Activated naive CD4-positive, alpha-beta T cell treated with anti-CD3 and anti-CD28 coated beads for 36 hours (primary cell): ENCODE measurements at regions not wholly inside any gene's neighbourhood (a gene's known extent, or its start where the extent isn't known, plus 50 kb on each side); places are given as distances from the start of the nearest gene placed in this dataset.
"Not testable (repeated sequence)": the region's sequence is repeated elsewhere in the genome, so short reads cannot be mapped to it uniquely, and the experiment has no call there.

Experiments used
- CTCF ChIA-PET: fragments of 350-600 bp; sonication (Branson Sonifier 250); formaldehyde crosslinking; loops from one replicate; lab custom pipeline; 2021; ENCODE audit warnings: antibody characterized with exemption; lab: Charles Lee
- DNase-seq: peaks from one replicate; pipeline ENCODE4 v3.0.0-alpha.2; 2020
- H3K27ac Mint-ChIP-seq: one replicate; pipeline ENCODE4 v1.8.0; 2021; ENCODE audit warnings: mild to moderate bottlenecking, mixed read lengths
- H3K27me3 Mint-ChIP-seq: one replicate; pipeline ENCODE4 v1.8.0; 2021; ENCODE audit warnings: low read depth, mixed read lengths
- H3K36me3 Mint-ChIP-seq: one replicate; pipeline ENCODE4 v1.8.0; 2021; ENCODE audit warnings: low read depth, mixed read lengths
- H3K4me1 Mint-ChIP-seq: one replicate; pipeline ENCODE4 v1.8.0; 2021; ENCODE audit warnings: low read depth, mixed read lengths
- H3K4me3 Mint-ChIP-seq: one replicate; pipeline ENCODE4 v1.8.0; 2021; ENCODE audit warnings: mild to moderate bottlenecking, moderate library complexity, mixed read lengths
- H3K9me3 Mint-ChIP-seq: one replicate; pipeline ENCODE4 v1.8.0; 2021; ENCODE audit warnings: mixed read lengths
- intact Hi-C: fragments of 100-400 bp; cut with micrococcal nuclease; formaldehyde crosslinking; loops from one replicate; pipeline ENCODE4 v1.15.1; 2023

DNA sequence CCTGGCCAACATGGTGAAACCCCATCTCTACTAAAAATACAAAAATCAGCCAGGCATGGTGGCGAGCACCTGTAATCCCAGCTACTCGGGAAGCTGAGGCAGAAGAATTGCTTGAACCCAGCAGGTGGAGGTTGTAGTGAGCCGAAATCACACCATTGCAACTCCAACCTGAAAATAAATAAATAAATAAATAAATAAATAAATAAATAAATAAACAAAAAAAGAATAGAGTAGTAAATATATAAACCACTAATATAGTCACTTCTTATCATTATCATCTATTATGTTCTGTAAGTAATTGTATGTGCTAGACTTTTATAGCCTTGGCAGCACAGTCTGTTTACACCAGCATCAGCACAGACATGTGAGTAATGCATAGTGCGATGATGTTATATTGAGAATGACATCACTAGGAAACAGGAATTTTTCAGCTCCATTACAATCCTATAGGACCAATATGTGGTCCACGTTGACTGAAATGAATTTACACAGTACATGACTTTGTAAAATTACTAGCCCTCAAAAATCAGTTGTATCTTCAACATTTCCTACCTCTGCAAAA is 385.4 kb upstream of the ANKRD30A start:
- Mint-ChIP-seq H3K4me3 (no peak overlapping the region), H3K4me1 (no peaks in the 10 kb centered on the region), H3K36me3 (no peaks in the 10 kb centered on the region), H3K27ac (no peak overlapping the region), H3K27me3 (no peaks in the 10 kb centered on the region), H3K9me3 (peaks cover 1% of the 10 kb centered on the region)
- DNase-seq, result no peak
- CTCF ChIA-PET, result no interaction called here
- intact Hi-C loops, result no loop called here

- DNase-seq, result no peak
- Mint-ChIP-seq H3K9me3 (peaks cover 1% of the 10 kb centered on the region), H3K27ac (no peak overlapping the region), H3K4me3 (no peak overlapping the region), H3K36me3 (no peaks in the 10 kb centered on the region), H3K4me1 (no peaks in the 10 kb centered on the region), H3K27me3 (no peaks in the 10 kb centered on the region)
- intact Hi-C loops, result no loop called here
- CTCF ChIA-PET, result no interaction called here
These were observed 386.5 kb upstream of the ANKRD30A start for GRCh38 chr10:36738738-36739431.

- H3K27me3 Mint-ChIP-seq, result no peaks in the 10 kb centered on the region
- H3K27ac Mint-ChIP-seq, result no peak overlapping the region
- no peaks in the 10 kb centered on the region for H3K36me3 Mint-ChIP-seq
- CTCF ChIA-PET, result no interaction called here
- H3K9me3 Mint-ChIP-seq, result peaks cover 6% of the 10 kb centered on the region
- intact Hi-C loops, result no loop called here
- no peaks in the 10 kb centered on the region for H3K4me1 Mint-ChIP-seq
- no peak overlapping the region for H3K4me3 Mint-ChIP-seq
- no peak for DNase-seq
These were observed 389.1 kb upstream of the ANKRD30A start for GRCh38 chr10:36736311-36736710.

- peaks cover 10% of the 10 kb centered on the region for H3K9me3 Mint-ChIP-seq
- H3K27me3 Mint-ChIP-seq, CTCF ChIA-PET, DNase-seq, H3K27ac Mint-ChIP-seq, H3K36me3 Mint-ChIP-seq, H3K4me1 Mint-ChIP-seq, intact Hi-C loops, H3K4me3 Mint-ChIP-seq: not testable (repeated sequence)
These were observed 390.8 kb upstream of the ANKRD30A start for GRCh38 chr10:36734590-36734989.

DNA sequence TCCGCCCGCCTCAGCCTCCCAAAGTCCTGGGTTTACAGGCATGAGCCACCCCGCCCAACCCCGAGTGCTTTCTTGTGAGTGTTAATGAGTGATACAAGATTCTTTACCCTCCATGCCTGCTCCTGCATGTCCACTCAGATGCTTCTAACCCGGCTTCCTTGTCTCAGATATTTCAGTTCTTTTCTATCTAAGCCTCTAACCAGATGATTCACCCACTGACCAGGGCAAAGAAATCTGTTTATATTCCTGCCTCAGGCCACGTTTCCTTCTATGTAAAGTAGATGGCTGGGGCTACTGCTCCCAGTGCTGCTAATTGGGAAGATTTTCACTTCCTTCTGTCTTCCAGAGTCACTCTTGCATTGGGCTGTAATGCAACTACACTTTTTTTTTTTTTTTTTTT is 395.1 kb upstream of the ANKRD30A start:
- CTCF ChIA-PET, result no interaction called here
- Mint-ChIP-seq H3K4me1 (no peaks in the 10 kb centered on the region), H3K27me3 (no peaks in the 10 kb centered on the region), H3K27ac (no peak overlapping the region), H3K4me3 (no peak overlapping the region), H3K36me3 (no peaks in the 10 kb centered on the region), H3K9me3 (peaks cover 12% of the 10 kb centered on the region)
- intact Hi-C loops, result no loop called here
- no peak for DNase-seq

DNA sequence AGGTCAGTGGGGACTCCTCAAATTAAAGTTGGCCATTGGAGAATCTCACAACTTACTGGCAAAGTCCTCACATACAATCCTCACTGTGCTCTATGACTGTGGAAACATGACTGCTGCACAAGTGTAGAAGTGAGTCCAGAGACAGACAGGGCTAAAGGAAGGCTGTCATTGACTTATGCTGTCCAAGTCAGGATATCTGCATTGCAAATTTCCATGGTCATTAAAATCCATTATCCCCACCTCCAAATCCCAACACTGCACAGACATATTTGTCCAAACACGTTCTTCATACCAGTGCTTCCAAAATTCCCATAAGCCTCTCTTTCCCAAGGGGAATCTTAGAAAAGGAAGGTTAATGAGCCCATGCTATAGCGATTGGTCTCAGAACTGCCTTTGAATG is 396.8 kb upstream of the ANKRD30A start:
- no peaks in the 10 kb centered on the region for H3K36me3 Mint-ChIP-seq
- no peak overlapping the region for H3K27ac Mint-ChIP-seq
- CTCF ChIA-PET, result no interaction called here
- intact Hi-C loops, result no loop called here
- no peak for DNase-seq
- H3K27me3 Mint-ChIP-seq, result no peaks in the 10 kb centered on the region
- H3K4me3 Mint-ChIP-seq, result no peak overlapping the region
- peaks cover 10% of the 10 kb centered on the region for H3K9me3 Mint-ChIP-seq
- H3K4me1 Mint-ChIP-seq, result no peaks in the 10 kb centered on the region

GRCh38 chr10:36725581-36726520 is 399.5 kb upstream of the ANKRD30A start:
- Mint-ChIP-seq H3K36me3 (no peaks in the 10 kb centered on the region), H3K27ac (no peak overlapping the region), H3K4me1 (no peaks in the 10 kb centered on the region), H3K9me3 (peaks cover 5% of the 10 kb centered on the region), H3K4me3 (no peak overlapping the region), H3K27me3 (no peaks in the 10 kb centered on the region)
- no peak for DNase-seq
- CTCF ChIA-PET, result no interaction called here
- intact Hi-C loops, result no loop called here

DNA sequence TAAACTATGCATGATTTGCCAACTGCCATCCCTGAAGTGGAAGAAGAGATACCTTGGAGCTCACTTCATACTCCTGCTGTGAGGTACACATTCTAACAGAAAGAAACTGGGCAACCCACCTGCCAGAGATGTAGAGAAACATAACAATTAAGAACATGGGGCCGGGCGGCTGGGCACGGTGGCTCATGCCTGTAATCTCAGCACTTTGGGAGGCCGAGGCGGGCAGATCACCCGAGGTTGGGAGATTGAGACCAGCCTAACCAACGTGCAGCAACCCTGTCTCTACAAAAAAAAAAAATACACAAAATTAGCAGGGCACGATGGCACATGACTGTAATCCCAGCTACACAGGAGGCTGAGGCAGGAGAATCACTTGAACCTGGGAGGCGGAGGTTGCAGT is 402.6 kb upstream of the ANKRD30A start:
- Mint-ChIP-seq H3K27me3 (no peaks in the 10 kb centered on the region), H3K9me3 (peaks cover 4% of the 10 kb centered on the region), H3K36me3 (no peaks in the 10 kb centered on the region), H3K4me1 (no peaks in the 10 kb centered on the region), H3K27ac (no peak overlapping the region), H3K4me3 (no peak overlapping the region)
- no peak for DNase-seq
- intact Hi-C loops, result no loop called here
- CTCF ChIA-PET, result no interaction called here

DNA sequence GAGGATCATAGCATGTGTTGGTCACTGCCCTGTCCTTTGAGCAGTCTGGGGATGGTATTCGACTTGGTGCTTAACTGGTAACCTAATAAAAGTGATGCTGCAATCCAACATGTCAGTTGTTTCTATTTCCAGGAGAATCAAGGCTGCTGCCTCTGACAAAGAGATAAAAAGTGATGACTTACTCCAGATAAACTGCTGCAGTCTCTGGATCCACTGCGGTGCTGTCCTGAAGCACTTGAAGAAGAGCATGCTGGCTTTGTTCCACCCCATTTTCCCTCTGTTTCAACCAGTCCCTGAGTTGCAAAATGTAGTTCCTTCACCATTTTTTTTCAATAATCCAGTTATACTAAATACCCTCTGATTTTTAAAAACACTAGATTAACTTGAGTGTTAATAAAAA is 403.5 kb upstream of the ANKRD30A start:
- no peak overlapping the region for H3K4me3 Mint-ChIP-seq
- H3K9me3 Mint-ChIP-seq, result peaks cover 7% of the 10 kb centered on the region

GRCh38 chr10:36720895-36721294 is 404.5 kb upstream of the ANKRD30A start:
- Mint-ChIP-seq H3K4me3 (no peak overlapping the region), H3K27ac (no peak overlapping the region), H3K9me3 (peaks cover 9% of the 10 kb centered on the region), H3K4me1 (no peaks in the 10 kb centered on the region), H3K36me3 (no peaks in the 10 kb centered on the region), H3K27me3 (no peaks in the 10 kb centered on the region)
- CTCF ChIA-PET, result no interaction called here
- no peak for DNase-seq
- intact Hi-C loops, result no loop called here

More for the DNA sequence above, 403.5 kb upstream of the ANKRD30A start:
- no peaks in the 10 kb centered on the region for H3K36me3 Mint-ChIP-seq
- DNase-seq, result no peak
- no peaks in the 10 kb centered on the region for H3K27me3 Mint-ChIP-seq
- CTCF ChIA-PET, result no interaction called here
- no peak overlapping the region for H3K27ac Mint-ChIP-seq
- intact Hi-C loops, result no loop called here
- H3K4me1 Mint-ChIP-seq, result no peaks in the 10 kb centered on the region

DNA sequence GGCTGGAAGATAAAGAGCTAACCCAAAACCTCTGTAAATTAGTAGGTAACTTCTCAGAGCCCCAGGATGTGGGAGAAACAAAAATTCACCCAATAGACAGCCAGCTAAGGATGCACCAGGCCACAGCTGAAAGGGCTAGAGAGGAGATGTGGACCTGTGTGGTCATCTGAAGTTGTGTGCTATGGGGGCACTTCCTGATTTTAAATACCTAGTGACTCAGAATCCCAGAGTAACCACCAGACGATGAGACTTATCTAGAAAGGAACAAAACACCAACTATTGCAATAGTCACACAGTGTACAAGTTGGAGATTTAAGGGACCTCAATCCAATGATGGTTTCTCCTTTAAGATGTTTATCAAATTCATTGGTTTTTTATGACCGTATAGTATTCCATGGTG is 408.3 kb upstream of the ANKRD30A start:
- H3K36me3 Mint-ChIP-seq, result no peaks in the 10 kb centered on the region
- no peaks in the 10 kb centered on the region for H3K4me1 Mint-ChIP-seq
- DNase-seq, result no peak
- intact Hi-C loops, result no loop called here
- H3K9me3 Mint-ChIP-seq, result peaks cover 9% of the 10 kb centered on the region
- no peaks in the 10 kb centered on the region for H3K27me3 Mint-ChIP-seq
- no peak overlapping the region for H3K4me3 Mint-ChIP-seq
- CTCF ChIA-PET, result no interaction called here
- H3K27ac Mint-ChIP-seq, result no peak overlapping the region

DNA sequence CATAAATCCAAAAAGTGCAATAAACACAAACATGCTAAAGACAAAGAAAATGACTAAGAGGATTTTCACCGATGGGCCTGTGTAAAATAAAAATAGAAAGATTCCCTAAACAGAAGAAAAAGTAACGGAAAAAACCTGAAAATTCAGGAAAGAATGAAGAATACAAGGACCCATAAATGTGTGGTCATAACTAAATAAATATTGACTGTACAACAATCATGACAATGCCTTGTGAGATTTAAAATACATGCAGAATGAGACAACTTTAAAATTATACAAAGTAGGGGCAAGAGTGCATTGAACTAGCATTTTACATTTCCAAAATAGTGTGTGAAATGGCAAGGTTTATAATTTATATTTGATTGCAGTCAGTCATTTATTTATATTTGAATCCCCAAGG is 409.1 kb upstream of the ANKRD30A start:
- intact Hi-C loops, result no loop called here
- H3K27me3 Mint-ChIP-seq, result no peaks in the 10 kb centered on the region
- H3K27ac Mint-ChIP-seq, result no peak overlapping the region
- CTCF ChIA-PET, result no interaction called here
- H3K4me1 Mint-ChIP-seq, result no peaks in the 10 kb centered on the region
- peaks cover 7% of the 10 kb centered on the region for H3K9me3 Mint-ChIP-seq
- DNase-seq, result no peak
- no peaks in the 10 kb centered on the region for H3K36me3 Mint-ChIP-seq
- H3K4me3 Mint-ChIP-seq, result no peak overlapping the region
